ENCODE measurements at regions not wholly inside any gene's neighbourhood (a gene's known extent, or its start where the extent isn't known, plus 50 kb on each side); places are given as distances from the start of the nearest gene placed in this dataset.

DNA sequence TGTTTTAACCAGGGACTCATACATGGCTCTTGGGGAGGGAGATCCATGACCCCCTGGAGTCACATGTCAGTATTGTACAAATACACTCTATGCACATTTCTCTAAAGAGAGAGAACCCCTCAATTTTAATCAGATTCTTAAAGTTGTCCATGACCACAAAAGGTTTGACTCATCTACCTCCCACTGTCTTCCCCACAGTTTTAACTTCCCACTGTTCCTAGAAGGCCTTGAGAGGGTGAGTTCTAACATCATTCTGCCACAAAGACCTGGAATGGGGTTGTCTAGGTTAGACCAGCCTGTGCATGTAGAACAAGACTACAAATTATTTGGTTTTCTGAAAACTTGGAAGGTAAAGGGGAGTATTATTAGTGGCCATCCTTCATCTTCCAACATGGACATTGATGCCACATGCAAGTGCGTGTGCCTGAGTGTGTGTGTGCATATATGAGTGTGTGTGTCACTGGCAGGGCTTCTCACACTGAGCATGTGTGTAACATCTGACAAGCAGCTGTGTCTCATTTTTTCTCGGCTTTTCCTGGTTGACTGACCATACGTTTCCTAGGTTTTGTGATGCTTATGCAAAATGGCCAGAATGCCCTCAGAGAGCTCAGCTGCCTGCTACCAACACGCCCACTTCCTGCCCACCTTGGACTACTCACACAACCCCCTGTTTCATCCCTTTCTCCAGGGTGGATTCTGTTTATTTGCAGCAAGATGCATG, 94.6 kb upstream of the LGALSL start:
- DNase-seq (ENCODE audit: low read depth in 2 of 2), result no peak

GRCh38 chr2:64359892-64360657, 93.9 kb upstream of the LGALSL start:
- H3K4me3 ChIP-seq (replicated peaks in 1 of 2; ENCODE audit: low read depth in 2 of 2, low read length in 2 of 2), result no peak overlapping the region
- TF ChIP-seq CTCF (IDR thresholded peaks at IDR 0.05; ENCODE audit: low read depth, low read length), result peak; percentile 10
- DNase-seq (ENCODE audit: low read depth in 2 of 2), result peak; percentile 90 to 96

More for the DNA sequence above, 94.6 kb upstream of the LGALSL start:
- H3K4me3 ChIP-seq (replicated peaks in 1 of 2; ENCODE audit: low read depth in 2 of 2, low read length in 2 of 2), result no peak overlapping the region
- TF ChIP-seq CTCF (IDR thresholded peaks at IDR 0.05; ENCODE audit: low read depth, low read length), result no peak

GRCh38 chr2:64361151-64361938, 92.6 kb upstream of the LGALSL start:
- no peak for TF ChIP-seq CTCF (IDR thresholded peaks at IDR 0.05; ENCODE audit: low read depth, low read length)
- H3K4me3 ChIP-seq (replicated peaks in 1 of 2; ENCODE audit: low read depth in 2 of 2, low read length in 2 of 2), result no peak overlapping the region
- no peak for DNase-seq (ENCODE audit: low read depth in 2 of 2)

DNA sequence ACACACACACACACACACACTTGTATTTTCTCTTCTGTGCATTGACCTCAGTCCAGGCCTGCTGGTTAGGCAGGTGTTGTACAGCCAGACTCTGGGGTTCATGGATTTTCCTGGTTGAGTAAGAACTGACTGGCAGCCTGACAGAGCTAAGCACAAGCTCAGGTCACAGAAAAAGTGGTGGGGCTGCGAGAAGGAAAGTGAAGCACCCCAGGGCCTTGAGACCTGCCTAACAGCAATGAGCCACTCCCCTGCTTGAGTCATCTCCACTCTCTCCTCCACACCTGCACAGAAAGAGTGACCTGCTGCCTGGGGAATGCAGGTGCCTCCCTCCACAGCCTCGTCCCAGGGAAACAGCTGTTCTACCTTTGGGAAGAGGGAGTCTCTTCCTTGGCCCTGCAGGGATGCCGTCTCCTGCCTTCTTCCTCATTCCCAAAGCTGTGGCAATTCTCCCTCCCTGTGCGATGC, 91.4 kb upstream of the LGALSL start:
- TF ChIP-seq CTCF (IDR thresholded peaks at IDR 0.05; ENCODE audit: low read depth, low read length), result no peak
- DNase-seq (ENCODE audit: low read depth in 2 of 2), result no peak
- no peak overlapping the region for H3K4me3 ChIP-seq (replicated peaks in 1 of 2; ENCODE audit: low read depth in 2 of 2, low read length in 2 of 2)

DNA sequence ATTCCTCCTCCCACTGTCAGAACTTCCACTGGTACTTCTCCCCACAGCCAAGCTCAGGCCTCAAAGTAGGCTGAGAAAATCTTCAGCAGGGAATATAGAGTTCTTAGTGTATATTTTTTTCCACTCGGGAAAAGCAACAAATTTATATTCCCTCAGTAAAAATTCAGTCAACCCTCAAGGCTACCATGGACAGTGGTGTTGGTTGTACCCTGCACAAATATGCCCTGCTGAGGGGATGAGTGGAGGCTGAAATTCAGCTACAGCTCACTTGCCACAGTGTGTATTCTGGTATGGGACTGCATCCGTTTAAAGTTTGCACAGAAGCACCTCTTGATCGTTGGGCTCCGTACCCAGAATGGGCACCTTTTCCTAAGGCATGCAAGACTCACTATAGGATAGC, 90.8 kb upstream of the LGALSL start:
- no peak for DNase-seq (ENCODE audit: low read depth in 2 of 2)
- no peak overlapping the region for H3K4me3 ChIP-seq (replicated peaks in 1 of 2; ENCODE audit: low read depth in 2 of 2, low read length in 2 of 2)
- TF ChIP-seq CTCF (IDR thresholded peaks at IDR 0.05; ENCODE audit: low read depth, low read length), result no peak

- DNase-seq (ENCODE audit: low read depth in 2 of 2), result no peak
- no peak overlapping the region for H3K4me3 ChIP-seq (replicated peaks in 1 of 2; ENCODE audit: low read depth in 2 of 2, low read length in 2 of 2)
- no peak for TF ChIP-seq CTCF (IDR thresholded peaks at IDR 0.05; ENCODE audit: low read depth, low read length)
Observed at GRCh38 chr2:64363848-64364247, 90.1 kb upstream of the LGALSL start.
